K562 (cell line): ENCODE measurements at regions not wholly inside any gene's neighbourhood (a gene's known extent, or its start where the extent isn't known, plus 50 kb on each side); places are given as distances from the start of the nearest gene placed in this dataset.

Experiments
- ATAC-seq: fragments of 200-7000 bp; cut with Tn5 transposase; 3 replicates; pipeline ENCODE4 v1.9.1; 2020; ENCODE audit warnings: moderate library complexity
- BruUV-seq: library from RNA; stranded (reverse); fragments of 400-500 nt; replicated peaks from 2 replicates; lab custom pipeline; 2021; lab: Mats Ljungman, UMichigan
- CTCF ChIA-PET: fragments of 300-600 bp; formaldehyde crosslinking; extraction: SDS; loops from one replicate; lab custom pipeline; 2021; ENCODE audit warnings: low intra/inter-chr PET ratio; lab: Yijun Ruan, JAX
- POLR2A ChIA-PET: fragments of 300-600, 350-650 bp; sonication (Branson Sonifier 250); formaldehyde crosslinking; extraction: SDS; loops from one replicate; lab custom pipeline; 2021; ENCODE audit warnings: antibody characterized with exemption, inconsistent platforms; lab: Yijun Ruan, JAX
- DNase-seq, 4 experiments: peaks; one replicate each; pipeline versions ENCODE4 v3.0.0 to v3.0.0-alpha.2; 2011 to 2018; ENCODE audit warnings: low spot score in 3 of 4, mixed read lengths in 3 of 4; ENCODE audit errors: extremely low read depth in 1 of 4
- FAIRE-seq: peaks from 2 replicates; lab custom pipeline; 2011; peaks lifted over from hg19 to GRCh38; lab: Jason Lieb, UNC
- H2AFZ ChIP-seq: 2 replicates; pipeline ENCODE4 v1.6.0; 2011; ENCODE audit warnings: low read depth, low read length, control low read depth, inconsistent platforms
- H3K27ac ChIP-seq: fragments of 200-600 bp; 3 replicates; pipeline ENCODE4 v1.8.0; 2011; ENCODE audit warnings: low read depth, mild to moderate bottlenecking, control low read depth, inconsistent platforms, low read length, moderate library complexity, mixed read lengths; ENCODE audit errors: extremely low read depth
- H3K27me3 ChIP-seq, 2 experiments: fragments of 300-600 bp in 1 of 2; 2 replicates in 1 of 2; 3 replicates in 1 of 2; pipeline versions ENCODE4 v1.6.0 to v1.8.0; 2011; ENCODE audit warnings: inconsistent platforms in 2 of 2, low read length in 2 of 2, mild to moderate bottlenecking in 1 of 2, mixed read lengths in 1 of 2, moderate library complexity in 1 of 2; ENCODE audit not compliant: control insufficient read depth in 2 of 2, insufficient read depth in 2 of 2
- H3K36me3 ChIP-seq: fragments of 300-600 bp; 3 replicates; pipeline ENCODE4 v1.8.0; 2011; ENCODE audit warnings: mild to moderate bottlenecking, low read length, inconsistent platforms; ENCODE audit not compliant: control insufficient read depth, insufficient read depth
- H3K4me1 ChIP-seq, 2 experiments: fragments of 200-600 bp in 1 of 2; replicated peaks in 1 of 2; 2 replicates in 1 of 2; 3 replicates in 1 of 2; pipeline versions ENCODE4 v1.5.1 to v1.8.0; 2011; ENCODE audit warnings: inconsistent platforms in 2 of 2, low read length in 2 of 2, mild to moderate bottlenecking in 1 of 2, mixed read lengths in 1 of 2, moderate library complexity in 1 of 2; ENCODE audit not compliant: control insufficient read depth in 2 of 2, insufficient read depth in 2 of 2
- H3K4me2 ChIP-seq: 2 replicates; pipeline ENCODE4 v1.6.1; 2011; ENCODE audit warnings: low read length, control low read depth, inconsistent platforms, mixed read lengths; ENCODE audit not compliant: insufficient read depth
- H3K4me3 ChIP-seq: fragments of 200-600 bp; sonication (generic), shearing (Covaris generic); 2 replicates; pipeline ENCODE4 v1.5.1; 2016; ENCODE audit warnings: control low read depth, inconsistent platforms
- H3K79me2 ChIP-seq: fragments of 200-600 bp; 3 replicates; pipeline ENCODE4 v1.8.0; 2011; ENCODE audit warnings: low read length, inconsistent platforms; ENCODE audit not compliant: control insufficient read depth, insufficient read depth
- H3K9ac ChIP-seq, 2 experiments: 2 replicates each; pipeline versions ENCODE4 v1.6.0 to v1.6.1; 2011; ENCODE audit warnings: low read depth in 2 of 2, low read length in 2 of 2, control low read depth in 1 of 2, inconsistent platforms in 1 of 2, mild to moderate bottlenecking in 1 of 2, mixed read lengths in 1 of 2; ENCODE audit not compliant: insufficient read depth in 1 of 2
- H3K9me1 ChIP-seq: one replicate; pipeline ENCODE4 v1.6.0; 2011; ENCODE audit warnings: inconsistent platforms, mild to moderate bottlenecking, low read length, moderate library complexity; ENCODE audit not compliant: control insufficient read depth, insufficient read depth
- H3K9me3 ChIP-seq: replicated peaks from 2 replicates; pipeline ENCODE4 v1.5.1; 2011; ENCODE audit warnings: low read depth, low read length, inconsistent platforms; ENCODE audit not compliant: control insufficient read depth, insufficient read depth
- H4K20me1 ChIP-seq: replicated peaks from 2 replicates; pipeline ENCODE4 v1.6.1; 2011; ENCODE audit warnings: low read length, inconsistent platforms, mixed read lengths; ENCODE audit not compliant: control insufficient read depth, insufficient read depth
- KAT2B ChIP-seq: IDR thresholded peaks from one replicate; pipeline ENCODE4 v1.6.1; 2012; ENCODE audit warnings: low read depth, mild to moderate bottlenecking, control low read depth, inconsistent platforms, low read length, moderate library complexity
- SETDB1 ChIP-seq: IDR thresholded peaks from one replicate; pipeline ENCODE4 v1.6.1; 2012; ENCODE audit warnings: low read length, control low read depth, inconsistent platforms
- SLC30A9 ChIP-seq: fragments of 250-450 bp; sonication (Bioruptor Pico); IDR thresholded peaks from 2 replicates; pipeline ENCODE4 v1.8.0; 2022; ENCODE audit warnings: mild to moderate bottlenecking, moderate library complexity
- SNIP1 ChIP-seq: fragments of 450-650 bp; IDR thresholded peaks from 2 replicates; pipeline ENCODE4 v1.7.1; 2017; ENCODE audit warnings: low read depth, mild to moderate bottlenecking
- SP1 ChIP-seq: sonication (generic); formaldehyde crosslinking; IDR thresholded peaks from 2 replicates; pipeline ENCODE4 v1.8.1; 2022; ENCODE audit warnings: mild to moderate bottlenecking, missing genetic modification reagents
- ZNF174 ChIP-seq: fragments of 250-450 bp; sonication (Bioruptor Pico); IDR thresholded peaks from 2 replicates; pipeline ENCODE4 v1.4.0; 2020; ENCODE audit warnings: mild to moderate bottlenecking
- ZNF696 ChIP-seq: fragments of 250-450 bp; sonication (Bioruptor Pico); conservative IDR thresholded peaks from 2 replicates; pipeline ENCODE4 v1.4.0; 2020; ENCODE audit warnings: mild to moderate bottlenecking, moderate library complexity
- WGBS: fragments of 100-300 bp; shearing (Covaris generic); methylation state at CpG from one replicate; pipeline ENCODE4 v1.1.6; 2016; ENCODE audit warnings: low coverage, mixed read lengths; ENCODE audit not compliant: insufficient coverage; ENCODE audit errors: missing lambda C conversion rate; 5-methylcytosine and 5-hydroxymethylcytosine counted together
- in situ Hi-C: fragments of 300-500 bp; cut with MboI; formaldehyde crosslinking; loops from 4 replicates; pipeline ENCODE4 v1.15.0; 2018; ENCODE audit warnings: inconsistent platforms, mixed read lengths
- intact Hi-C: fragments of 100-400 bp; cut with micrococcal nuclease; formaldehyde crosslinking; loops from 2 replicates; pipeline ENCODE4 v1.14.2; 2022
- TF ChIP-seq, protein P1 (sequence below): fragments of 200-800 bp; sonication (Bioruptor generic); IDR thresholded peaks from 2 replicates; pipeline ENCODE4 v1.6.1; 2016; ENCODE audit warnings: missing genetic modification characterization, missing compliant biosample characterization

DNA sequence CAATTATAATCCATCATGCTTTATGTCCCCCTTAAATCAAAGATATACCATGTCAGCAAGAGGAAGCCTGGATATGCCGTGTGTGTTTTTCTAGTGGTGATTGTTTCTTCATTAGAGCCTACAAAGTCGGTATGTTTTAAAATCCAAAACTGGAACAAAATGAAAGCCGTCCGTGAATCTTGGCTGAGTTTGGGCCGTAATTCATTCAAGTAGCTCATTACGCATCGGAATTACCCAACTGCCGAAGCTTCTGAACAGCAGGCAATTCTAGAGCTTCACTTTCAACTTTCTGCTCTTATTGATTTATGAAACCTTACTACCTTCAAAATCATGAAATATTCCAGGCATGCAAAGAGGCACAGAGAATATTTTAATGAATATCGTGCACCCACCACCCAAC is 224.7 kb downstream of the AACS start:
- POLR2A ChIA-PET, result no interaction called here
- Histone ChIP-seq H3K27ac (no peak overlapping the region), H3K9me1 (no peaks in the 10 kb centered on the region), H3K4me1 (no peaks in the 10 kb centered on the region), H3K36me3 (no peaks in the 10 kb centered on the region), H2AFZ (no peak overlapping the region), H3K4me3 (no peak overlapping the region), H4K20me1 (no peaks in the 10 kb centered on the region), H3K9ac (no peak overlapping the region), H3K27me3 (peaks cover 2 to 6% of the 10 kb centered on the region in 2 experiments; a peak in 3 of 5 replicates), H3K4me2 (no peak overlapping the region), H3K79me2 (no peaks in the 10 kb centered on the region), H3K9me3 (0 out of 2 replicates have a peak, but pooled peaks cover 2% of the 10 kb centered on the region)
- CTCF ChIA-PET, result no interaction called here
- TF ChIP-seq SLC30A9 (no peak), ZNF696 (CRISPR knock-in tag) (no peak), SETDB1 (no peak), KAT2B (no peak), SP1 (no peak), SNIP1 (no peak), ZNF174 (CRISPR knock-in tag) (no peak)
- TF ChIP-seq, protein P1, sequence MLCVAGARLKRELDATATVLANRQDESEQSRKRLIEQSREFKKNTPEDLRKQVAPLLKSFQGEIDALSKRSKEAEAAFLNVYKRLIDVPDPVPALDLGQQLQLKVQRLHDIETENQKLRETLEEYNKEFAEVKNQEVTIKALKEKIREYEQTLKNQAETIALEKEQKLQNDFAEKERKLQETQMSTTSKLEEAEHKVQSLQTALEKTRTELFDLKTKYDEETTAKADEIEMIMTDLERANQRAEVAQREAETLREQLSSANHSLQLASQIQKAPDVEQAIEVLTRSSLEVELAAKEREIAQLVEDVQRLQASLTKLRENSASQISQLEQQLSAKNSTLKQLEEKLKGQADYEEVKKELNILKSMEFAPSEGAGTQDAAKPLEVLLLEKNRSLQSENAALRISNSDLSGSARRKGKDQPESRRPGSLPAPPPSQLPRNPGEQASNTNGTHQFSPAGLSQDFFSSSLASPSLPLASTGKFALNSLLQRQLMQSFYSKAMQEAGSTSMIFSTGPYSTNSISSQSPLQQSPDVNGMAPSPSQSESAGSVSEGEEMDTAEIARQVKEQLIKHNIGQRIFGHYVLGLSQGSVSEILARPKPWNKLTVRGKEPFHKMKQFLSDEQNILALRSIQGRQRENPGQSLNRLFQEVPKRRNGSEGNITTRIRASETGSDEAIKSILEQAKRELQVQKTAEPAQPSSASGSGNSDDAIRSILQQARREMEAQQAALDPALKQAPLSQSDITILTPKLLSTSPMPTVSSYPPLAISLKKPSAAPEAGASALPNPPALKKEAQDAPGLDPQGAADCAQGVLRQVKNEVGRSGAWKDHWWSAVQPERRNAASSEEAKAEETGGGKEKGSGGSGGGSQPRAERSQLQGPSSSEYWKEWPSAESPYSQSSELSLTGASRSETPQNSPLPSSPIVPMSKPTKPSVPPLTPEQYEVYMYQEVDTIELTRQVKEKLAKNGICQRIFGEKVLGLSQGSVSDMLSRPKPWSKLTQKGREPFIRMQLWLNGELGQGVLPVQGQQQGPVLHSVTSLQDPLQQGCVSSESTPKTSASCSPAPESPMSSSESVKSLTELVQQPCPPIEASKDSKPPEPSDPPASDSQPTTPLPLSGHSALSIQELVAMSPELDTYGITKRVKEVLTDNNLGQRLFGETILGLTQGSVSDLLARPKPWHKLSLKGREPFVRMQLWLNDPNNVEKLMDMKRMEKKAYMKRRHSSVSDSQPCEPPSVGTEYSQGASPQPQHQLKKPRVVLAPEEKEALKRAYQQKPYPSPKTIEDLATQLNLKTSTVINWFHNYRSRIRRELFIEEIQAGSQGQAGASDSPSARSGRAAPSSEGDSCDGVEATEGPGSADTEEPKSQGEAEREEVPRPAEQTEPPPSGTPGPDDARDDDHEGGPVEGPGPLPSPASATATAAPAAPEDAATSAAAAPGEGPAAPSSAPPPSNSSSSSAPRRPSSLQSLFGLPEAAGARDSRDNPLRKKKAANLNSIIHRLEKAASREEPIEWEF (CRISPR knock-in tag), result no peak
- ATAC-seq, result no peak
- no TSS peak for BruUV-seq
- FAIRE-seq, result no peak
- DNase-seq, result no peak
- 2% methylated on average over 9 of the region's 9 CpGs for WGBS
- intact Hi-C loops (no loop called here), in situ Hi-C loops (no loop called here)
